DND-41 (cell line): ENCODE measurements at regions not wholly inside any gene's neighbourhood (a gene's known extent, or its start where the extent isn't known, plus 50 kb on each side); places are given as distances from the start of the nearest gene placed in this dataset.
"Not testable (repeated sequence)": the region's sequence is repeated elsewhere in the genome, so short reads cannot be mapped to it uniquely, and the experiment has no call there.

ENCODE experiments used
- ATAC-seq: fragments of 200-7000 bp; cut with Tn5 transposase; 3 replicates; pipeline ENCODE4 v1.9.1; 2021; ENCODE audit warnings: low read depth; ENCODE audit not compliant: insufficient read depth
- DNase-seq: peaks from one replicate; pipeline ENCODE4 v3.0.0-alpha.2; 2020
- H2AFZ ChIP-seq: 2 replicates; pipeline ENCODE4 v1.6.0; 2012; ENCODE audit warnings: low read depth, low read length
- H3K27ac ChIP-seq: 2 replicates; pipeline ENCODE4 v1.5.1; 2012; ENCODE audit warnings: low read length, inconsistent platforms
- H3K27me3 ChIP-seq: fragments of 200-600 bp; sonication (generic); 2 replicates; pipeline ENCODE4 v1.6.0; 2012; ENCODE audit warnings: low read length, mild to moderate bottlenecking, inconsistent platforms; ENCODE audit not compliant: insufficient read depth, poor library complexity
- H3K36me3 ChIP-seq: 2 replicates; pipeline ENCODE4 v1.5.1; 2012; ENCODE audit warnings: low read length, inconsistent platforms; ENCODE audit not compliant: insufficient read depth
- H3K4me1 ChIP-seq: 2 replicates; pipeline ENCODE4 v1.5.1; 2012; ENCODE audit warnings: mild to moderate bottlenecking, low read length; ENCODE audit not compliant: insufficient read depth
- H3K4me2 ChIP-seq: 2 replicates; pipeline ENCODE4 v1.6.0; 2012; ENCODE audit warnings: mild to moderate bottlenecking, moderate library complexity, low read length, inconsistent platforms; ENCODE audit not compliant: insufficient read depth
- H3K4me3 ChIP-seq, 2 experiments: fragments of 200-600 bp in 1 of 2; shearing (Covaris generic) in 1 of 2; 2 replicates each; pipeline ENCODE4 v1.5.1; 2012 to 2016; ENCODE audit warnings: inconsistent platforms in 2 of 2, low read length in 2 of 2, mild to moderate bottlenecking in 2 of 2, low read depth in 1 of 2, moderate library complexity in 1 of 2
- H3K79me2 ChIP-seq: 2 replicates; pipeline ENCODE4 v1.6.0; 2012; ENCODE audit warnings: low read length, inconsistent platforms; ENCODE audit not compliant: insufficient read depth
- H3K9ac ChIP-seq: 2 replicates; pipeline ENCODE4 v1.6.0; 2012; ENCODE audit warnings: low read depth, mild to moderate bottlenecking, inconsistent platforms, low read length, moderate library complexity
- H3K9me3 ChIP-seq: 2 replicates; pipeline ENCODE4 v1.5.1; 2012; ENCODE audit warnings: low read length, moderate library complexity, mild to moderate bottlenecking, inconsistent platforms; ENCODE audit not compliant: insufficient read depth, severe bottlenecking
- H4K20me1 ChIP-seq: 2 replicates; pipeline ENCODE4 v1.6.0; 2012; ENCODE audit warnings: low read length; ENCODE audit not compliant: insufficient read depth

GRCh38 chr2:87428452-87429130 lies 319.3 kb upstream of the PLGLB2 start:
- not testable (repeated sequence) for H3K79me2 ChIP-seq, H3K4me2 ChIP-seq, ATAC-seq, H3K4me3 ChIP-seq, DNase-seq, H3K9ac ChIP-seq, H3K27me3 ChIP-seq, H3K27ac ChIP-seq, H2AFZ ChIP-seq, H4K20me1 ChIP-seq, H3K4me1 ChIP-seq, H3K36me3 ChIP-seq, H3K9me3 ChIP-seq

- not testable (repeated sequence) for H3K79me2 ChIP-seq, H3K36me3 ChIP-seq, ATAC-seq, H3K4me1 ChIP-seq, H3K4me2 ChIP-seq, H3K9me3 ChIP-seq, DNase-seq, H3K4me3 ChIP-seq, H3K27me3 ChIP-seq, H3K27ac ChIP-seq, H2AFZ ChIP-seq, H3K9ac ChIP-seq, H4K20me1 ChIP-seq
Measured at GRCh38 chr2:87429206-87429930, 318.5 kb upstream of the PLGLB2 start.

- not testable (repeated sequence) for H3K79me2 ChIP-seq, H3K9me3 ChIP-seq, H3K27ac ChIP-seq, H2AFZ ChIP-seq, H3K27me3 ChIP-seq, H3K4me2 ChIP-seq, DNase-seq, H3K4me1 ChIP-seq, H4K20me1 ChIP-seq, H3K9ac ChIP-seq, H3K4me3 ChIP-seq, H3K36me3 ChIP-seq, ATAC-seq
Measured at GRCh38 chr2:87429931-87430275, 318.0 kb upstream of the PLGLB2 start.

- H4K20me1 ChIP-seq, H3K27ac ChIP-seq, ATAC-seq, H3K27me3 ChIP-seq, H3K9ac ChIP-seq, H3K9me3 ChIP-seq, H3K4me1 ChIP-seq, H3K4me3 ChIP-seq, H2AFZ ChIP-seq, H3K79me2 ChIP-seq, DNase-seq, H3K36me3 ChIP-seq, H3K4me2 ChIP-seq: not testable (repeated sequence)
Measured at GRCh38 chr2:87431051-87431450, 316.8 kb upstream of the PLGLB2 start.

- not testable (repeated sequence) for H3K27ac ChIP-seq
Measured at GRCh38 chr2:87432711-87433453, 315.0 kb upstream of the PLGLB2 start.

GRCh38 chr2:87436007-87436406 lies 311.9 kb upstream of the PLGLB2 start:
- not testable (repeated sequence) for H3K79me2 ChIP-seq, H4K20me1 ChIP-seq, H2AFZ ChIP-seq, H3K36me3 ChIP-seq, H3K9ac ChIP-seq, H3K27ac ChIP-seq, H3K4me1 ChIP-seq, H3K9me3 ChIP-seq, H3K4me3 ChIP-seq, H3K4me2 ChIP-seq, ATAC-seq, H3K27me3 ChIP-seq, DNase-seq

More at GRCh38 chr2:87432711-87433453, 315.0 kb upstream of the PLGLB2 start:
- H3K27me3 ChIP-seq, H3K9ac ChIP-seq, H2AFZ ChIP-seq, ATAC-seq, H3K79me2 ChIP-seq, H3K4me1 ChIP-seq, H3K4me3 ChIP-seq, H3K9me3 ChIP-seq, DNase-seq, H4K20me1 ChIP-seq, H3K36me3 ChIP-seq, H3K4me2 ChIP-seq: not testable (repeated sequence)

- not testable (repeated sequence) for H3K36me3 ChIP-seq, H3K27me3 ChIP-seq, DNase-seq, ATAC-seq, H3K79me2 ChIP-seq, H3K9me3 ChIP-seq, H3K4me2 ChIP-seq, H2AFZ ChIP-seq, H4K20me1 ChIP-seq, H3K27ac ChIP-seq, H3K9ac ChIP-seq, H3K4me1 ChIP-seq, H3K4me3 ChIP-seq
Measured at GRCh38 chr2:87437701-87438260, 310.1 kb upstream of the PLGLB2 start.
